HG03457 (cell line): ENCODE measurements at regions not wholly inside any gene's neighbourhood (a gene's known extent, or its start where the extent isn't known, plus 50 kb on each side); places are given as distances from the start of the nearest gene placed in this dataset.

Experiments
- ATAC-seq: cut with Tn5 transposase; IDR thresholded peaks from one replicate; pipeline ENCODE4 v1.9.1; 2021; ENCODE audit warnings: moderate number of reproducible peaks; ENCODE audit not compliant: unreplicated experiment

GRCh38 chr4:24249972-24250371 is 334.4 kb downstream of the DHX15 start:
- no peak for ATAC-seq

GRCh38 chr4:24248674-24249630 is 335.4 kb downstream of the DHX15 start:
- ATAC-seq, result no peak

GRCh38 chr4:24245491-24245820 is 338.9 kb downstream of the DHX15 start:
- no peak for ATAC-seq

GRCh38 chr4:24244663-24245490 is 339.5 kb downstream of the DHX15 start:
- no peak for ATAC-seq

- ATAC-seq, result no peak
Observed at GRCh38 chr4:24243641-24244040, 340.7 kb downstream of the DHX15 start.

- no peak for ATAC-seq
Observed at GRCh38 chr4:24241511-24241910, 342.8 kb downstream of the DHX15 start.

GRCh38 chr4:24240655-24241054 is 343.7 kb downstream of the DHX15 start:
- ATAC-seq, result no peak

GRCh38 chr4:24237709-24238108 is 346.6 kb downstream of the DHX15 start:
- no peak for ATAC-seq

GRCh38 chr4:24236532-24236931 is 346.7 kb upstream of the PPARGC1A start:
- ATAC-seq, result no peak

GRCh38 chr4:24236120-24236519 is 346.3 kb upstream of the PPARGC1A start:
- no peak for ATAC-seq

GRCh38 chr4:24235618-24236017 is 345.8 kb upstream of the PPARGC1A start:
- ATAC-seq, result no peak

- ATAC-seq, result no peak
Observed at GRCh38 chr4:24234288-24234848, 344.5 kb upstream of the PPARGC1A start.

GRCh38 chr4:24230955-24231354 is 341.1 kb upstream of the PPARGC1A start:
- ATAC-seq, result no peak

- no peak for ATAC-seq
Observed at GRCh38 chr4:24229978-24230377, 340.1 kb upstream of the PPARGC1A start.

GRCh38 chr4:24228692-24229091 is 338.8 kb upstream of the PPARGC1A start:
- ATAC-seq, result no peak

GRCh38 chr4:24226667-24227066 is 336.8 kb upstream of the PPARGC1A start:
- no peak for ATAC-seq

GRCh38 chr4:24226023-24226422 is 336.2 kb upstream of the PPARGC1A start:
- no peak for ATAC-seq

GRCh38 chr4:24224446-24224845 is 334.6 kb upstream of the PPARGC1A start:
- no peak for ATAC-seq

GRCh38 chr4:24219209-24219608 is 329.4 kb upstream of the PPARGC1A start:
- no peak for ATAC-seq

GRCh38 chr4:24218566-24218965 is 328.7 kb upstream of the PPARGC1A start:
- ATAC-seq, result no peak

GRCh38 chr4:24214796-24215195 is 324.9 kb upstream of the PPARGC1A start:
- no peak for ATAC-seq

- no peak for ATAC-seq
Observed at GRCh38 chr4:24213961-24214360, 324.1 kb upstream of the PPARGC1A start.
